HL-60 (cell line): ENCODE measurements at regions not wholly inside any gene's neighbourhood (a gene's known extent, or its start where the extent isn't known, plus 50 kb on each side); places are given as distances from the start of the nearest gene placed in this dataset.

Source experiments
- DNase-seq, 2 experiments: peaks; one replicate each; pipeline ENCODE4 v3.0.0-alpha.2; 2010 to 2020; ENCODE audit warnings: low read depth in 1 of 2, low spot score in 1 of 2
- H3K27ac ChIP-seq: fragments of 250-450 bp; sonication (Bioruptor Pico); replicated peaks from 2 replicates; pipeline ENCODE4 v1.5.1; 2020; ENCODE audit warnings: mild to moderate bottlenecking, moderate library complexity
- H3K27me3 ChIP-seq: fragments of 250-450 bp; sonication (Bioruptor Pico); 2 replicates; pipeline ENCODE4 v1.5.1; 2021; ENCODE audit warnings: mild to moderate bottlenecking, moderate library complexity; ENCODE audit not compliant: insufficient read depth, poor library complexity, severe bottlenecking
- H3K4me3 ChIP-seq: replicated peaks from 2 replicates; pipeline ENCODE4 v1.5.1; 2011; ENCODE audit warnings: mild to moderate bottlenecking, control low read depth, low read length; ENCODE audit not compliant: insufficient read depth
- GABPA ChIP-seq: IDR thresholded peaks from 2 replicates; pipeline ENCODE4 v1.6.1; 2012; ENCODE audit warnings: low read depth
- POLR2AphosphoS5 ChIP-seq: IDR thresholded peaks from 2 replicates; pipeline ENCODE4 v1.6.1; 2012; ENCODE audit warnings: low read depth
- SPI1 ChIP-seq: IDR thresholded peaks from 2 replicates; pipeline ENCODE4 v1.6.1; 2012; ENCODE audit warnings: low read depth, mild to moderate bottlenecking, borderline replicate concordance
- TF ChIP-seq, protein P1 (sequence below): IDR thresholded peaks from one replicate; pipeline ENCODE4 v1.5.1; 2011; ENCODE audit warnings: low read length, control low read depth, inconsistent platforms; ENCODE audit not compliant: insufficient read depth
- TF ChIP-seq, protein P2 (sequence below): IDR thresholded peaks from 2 replicates; pipeline ENCODE4 v1.6.1; 2012; ENCODE audit warnings: low read depth; ENCODE audit not compliant: insufficient replicate concordance

DNA sequence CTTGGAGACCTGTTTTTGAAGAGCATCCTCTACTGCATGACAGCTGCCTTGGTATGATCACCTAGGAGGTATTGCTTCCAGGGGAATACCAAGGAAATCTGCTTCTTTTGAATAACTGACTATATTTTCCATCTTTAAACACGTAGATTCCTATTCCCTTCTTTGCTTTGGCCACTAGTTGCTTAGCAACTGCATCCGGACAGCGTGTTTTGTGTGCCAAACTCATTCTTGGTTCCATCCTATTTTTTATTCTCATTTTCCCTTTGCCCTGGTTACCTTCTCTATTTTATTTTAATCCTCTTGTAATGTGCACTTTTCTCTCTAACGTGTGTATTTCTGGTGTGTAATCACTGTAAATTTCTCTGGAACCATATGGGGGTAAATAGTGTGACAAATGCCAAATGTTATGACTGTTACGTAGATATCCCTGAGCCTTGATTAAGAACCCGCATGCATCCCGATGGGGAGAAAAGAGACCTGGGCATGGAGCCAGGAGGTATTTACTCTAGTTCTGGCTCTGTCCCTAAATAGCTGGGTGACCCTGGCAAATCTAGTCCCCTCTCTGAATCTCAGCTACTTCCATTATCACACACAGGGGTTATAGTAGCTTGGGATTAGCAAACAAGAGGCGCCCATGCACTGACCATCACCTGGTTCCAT lies 241.7 kb downstream of the MIAT start:
- no peak for DNase-seq
- no peak overlapping the region for H3K4me3 ChIP-seq
- TF ChIP-seq POLR2AphosphoS5 (no peak), SPI1 (no peak), GABPA (no peak)
- TF ChIP-seq, protein P1, sequence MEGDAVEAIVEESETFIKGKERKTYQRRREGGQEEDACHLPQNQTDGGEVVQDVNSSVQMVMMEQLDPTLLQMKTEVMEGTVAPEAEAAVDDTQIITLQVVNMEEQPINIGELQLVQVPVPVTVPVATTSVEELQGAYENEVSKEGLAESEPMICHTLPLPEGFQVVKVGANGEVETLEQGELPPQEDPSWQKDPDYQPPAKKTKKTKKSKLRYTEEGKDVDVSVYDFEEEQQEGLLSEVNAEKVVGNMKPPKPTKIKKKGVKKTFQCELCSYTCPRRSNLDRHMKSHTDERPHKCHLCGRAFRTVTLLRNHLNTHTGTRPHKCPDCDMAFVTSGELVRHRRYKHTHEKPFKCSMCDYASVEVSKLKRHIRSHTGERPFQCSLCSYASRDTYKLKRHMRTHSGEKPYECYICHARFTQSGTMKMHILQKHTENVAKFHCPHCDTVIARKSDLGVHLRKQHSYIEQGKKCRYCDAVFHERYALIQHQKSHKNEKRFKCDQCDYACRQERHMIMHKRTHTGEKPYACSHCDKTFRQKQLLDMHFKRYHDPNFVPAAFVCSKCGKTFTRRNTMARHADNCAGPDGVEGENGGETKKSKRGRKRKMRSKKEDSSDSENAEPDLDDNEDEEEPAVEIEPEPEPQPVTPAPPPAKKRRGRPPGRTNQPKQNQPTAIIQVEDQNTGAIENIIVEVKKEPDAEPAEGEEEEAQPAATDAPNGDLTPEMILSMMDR, result no peak
- TF ChIP-seq, protein P2, sequence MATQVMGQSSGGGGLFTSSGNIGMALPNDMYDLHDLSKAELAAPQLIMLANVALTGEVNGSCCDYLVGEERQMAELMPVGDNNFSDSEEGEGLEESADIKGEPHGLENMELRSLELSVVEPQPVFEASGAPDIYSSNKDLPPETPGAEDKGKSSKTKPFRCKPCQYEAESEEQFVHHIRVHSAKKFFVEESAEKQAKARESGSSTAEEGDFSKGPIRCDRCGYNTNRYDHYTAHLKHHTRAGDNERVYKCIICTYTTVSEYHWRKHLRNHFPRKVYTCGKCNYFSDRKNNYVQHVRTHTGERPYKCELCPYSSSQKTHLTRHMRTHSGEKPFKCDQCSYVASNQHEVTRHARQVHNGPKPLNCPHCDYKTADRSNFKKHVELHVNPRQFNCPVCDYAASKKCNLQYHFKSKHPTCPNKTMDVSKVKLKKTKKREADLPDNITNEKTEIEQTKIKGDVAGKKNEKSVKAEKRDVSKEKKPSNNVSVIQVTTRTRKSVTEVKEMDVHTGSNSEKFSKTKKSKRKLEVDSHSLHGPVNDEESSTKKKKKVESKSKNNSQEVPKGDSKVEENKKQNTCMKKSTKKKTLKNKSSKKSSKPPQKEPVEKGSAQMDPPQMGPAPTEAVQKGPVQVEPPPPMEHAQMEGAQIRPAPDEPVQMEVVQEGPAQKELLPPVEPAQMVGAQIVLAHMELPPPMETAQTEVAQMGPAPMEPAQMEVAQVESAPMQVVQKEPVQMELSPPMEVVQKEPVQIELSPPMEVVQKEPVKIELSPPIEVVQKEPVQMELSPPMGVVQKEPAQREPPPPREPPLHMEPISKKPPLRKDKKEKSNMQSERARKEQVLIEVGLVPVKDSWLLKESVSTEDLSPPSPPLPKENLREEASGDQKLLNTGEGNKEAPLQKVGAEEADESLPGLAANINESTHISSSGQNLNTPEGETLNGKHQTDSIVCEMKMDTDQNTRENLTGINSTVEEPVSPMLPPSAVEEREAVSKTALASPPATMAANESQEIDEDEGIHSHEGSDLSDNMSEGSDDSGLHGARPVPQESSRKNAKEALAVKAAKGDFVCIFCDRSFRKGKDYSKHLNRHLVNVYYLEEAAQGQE, result no peak
- H3K27ac ChIP-seq, result no peak overlapping the region
- H3K27me3 ChIP-seq, result peaks cover 20% of the 10 kb centered on the region

DNA sequence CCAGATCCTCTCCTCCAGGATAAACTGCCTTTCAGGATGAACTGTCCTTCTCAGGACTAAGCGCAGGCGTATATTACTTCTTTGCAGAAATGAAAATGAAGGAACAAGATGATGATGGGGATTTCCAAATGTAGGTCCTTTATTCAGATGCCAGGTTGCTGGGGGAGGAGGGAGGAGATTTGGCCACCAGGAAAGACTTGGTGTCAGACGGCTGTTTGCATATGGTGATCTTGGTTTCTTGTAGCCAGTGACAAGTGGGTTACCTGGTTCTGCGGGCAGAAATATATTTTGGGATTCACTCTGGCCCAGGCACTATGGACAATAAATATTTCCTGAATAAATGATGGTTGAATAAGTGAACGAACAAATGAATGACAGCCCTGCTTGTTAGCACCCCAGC lies 243.4 kb downstream of the MIAT start:
- Histone ChIP-seq H3K27ac (no peak overlapping the region), H3K27me3 (peaks cover 25% of the 10 kb centered on the region), H3K4me3 (no peak overlapping the region)
- no peak for DNase-seq
- TF ChIP-seq POLR2AphosphoS5, result no peak
- TF ChIP-seq, protein P1, result no peak
- TF ChIP-seq SPI1, result no peak
- TF ChIP-seq, protein P2, result no peak
- TF ChIP-seq GABPA, result no peak

DNA sequence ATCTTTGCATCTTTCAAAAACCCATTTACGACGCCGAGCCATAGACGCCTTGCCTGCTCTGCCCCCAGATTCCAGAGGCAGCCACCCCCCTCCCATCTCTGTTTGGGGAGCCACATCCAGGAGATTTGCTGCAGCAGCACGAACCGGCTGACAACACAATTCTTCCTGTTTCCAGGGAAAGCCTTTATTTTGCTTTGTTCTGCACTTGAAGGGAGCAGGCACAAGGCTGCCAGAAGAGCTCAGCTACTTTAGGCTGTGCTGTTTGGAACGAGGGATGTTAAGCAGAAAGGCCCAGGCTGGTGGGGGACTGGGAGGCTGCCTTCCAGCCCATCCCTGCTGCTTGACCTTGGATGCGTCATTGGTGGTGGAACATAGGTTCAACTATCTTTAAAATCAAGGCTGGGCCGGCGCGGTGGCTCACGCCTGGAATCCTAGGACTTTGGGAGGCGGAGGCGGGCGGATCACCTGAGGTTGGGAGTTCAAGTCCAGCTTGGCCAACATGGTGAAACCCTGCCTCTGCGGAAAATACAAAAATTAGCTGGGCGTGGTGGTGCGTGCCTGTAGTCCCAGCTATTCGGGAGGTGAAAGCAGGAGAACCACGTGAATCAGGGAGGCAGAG lies 243.9 kb downstream of the MIAT start:
- H3K27me3 ChIP-seq, result peaks cover 25% of the 10 kb centered on the region
- DNase-seq, result no peak
- no peak overlapping the region for H3K27ac ChIP-seq
- H3K4me3 ChIP-seq, result no peak overlapping the region
- TF ChIP-seq, protein P2, result no peak
